ENCODE measurements at regions not wholly inside any gene's neighbourhood (a gene's known extent, or its start where the extent isn't known, plus 50 kb on each side); places are given as distances from the start of the nearest gene placed in this dataset.

- no peak for DNase-seq
These were observed 322.1 kb upstream of the CHAC2 start for GRCh38 chr2:53445383-53446070.

- no peak for DNase-seq
These were observed 324.8 kb upstream of the CHAC2 start for GRCh38 chr2:53442783-53443182.

GRCh38 chr2:53442093-53442492, 325.5 kb upstream of the CHAC2 start:
- DNase-seq: no peak

GRCh38 chr2:53438692-53439091, 328.9 kb upstream of the CHAC2 start:
- DNase-seq: no peak

- no peak for DNase-seq
These were observed 329.5 kb upstream of the CHAC2 start for GRCh38 chr2:53438100-53438499.

GRCh38 chr2:53437371-53437770, 330.2 kb upstream of the CHAC2 start:
- no peak for DNase-seq

GRCh38 chr2:53436882-53437281, 330.7 kb upstream of the CHAC2 start:
- no peak for DNase-seq

GRCh38 chr2:53435610-53436009, 332.0 kb upstream of the CHAC2 start:
- no peak for DNase-seq

GRCh38 chr2:53434466-53434865, 333.1 kb upstream of the CHAC2 start:
- DNase-seq: no peak

- no peak for DNase-seq
These were observed 334.7 kb upstream of the CHAC2 start for GRCh38 chr2:53432936-53433335.

GRCh38 chr2:53429901-53430300, 337.7 kb upstream of the CHAC2 start:
- DNase-seq: no peak

GRCh38 chr2:53424902-53425301, 342.7 kb upstream of the CHAC2 start:
- no peak for DNase-seq

- no peak for DNase-seq
These were observed 344.1 kb upstream of the CHAC2 start for GRCh38 chr2:53423465-53423864.

- DNase-seq: no peak
These were observed 344.6 kb upstream of the CHAC2 start for GRCh38 chr2:53422979-53423378.

GRCh38 chr2:53417385-53417784, 350.2 kb upstream of the CHAC2 start:
- DNase-seq: no peak

GRCh38 chr2:53407363-53408080, 360.1 kb upstream of the CHAC2 start:
- no peak for DNase-seq

- no peak for DNase-seq
These were observed 363.7 kb upstream of the CHAC2 start for GRCh38 chr2:53403792-53404413.

GRCh38 chr2:53397085-53397484, 370.5 kb upstream of the CHAC2 start:
- no peak for DNase-seq

- DNase-seq: no peak
These were observed 386.3 kb upstream of the CHAC2 start for GRCh38 chr2:53381271-53381670.

- no peak for DNase-seq
These were observed 388.1 kb upstream of the CHAC2 start for GRCh38 chr2:53379547-53379946.

GRCh38 chr2:53378791-53379190, 388.8 kb upstream of the CHAC2 start:
- no peak for DNase-seq

GRCh38 chr2:53373126-53373525, 394.5 kb upstream of the CHAC2 start:
- no peak for DNase-seq

GRCh38 chr2:53366543-53366942, 401.1 kb upstream of the CHAC2 start:
- no peak for DNase-seq

- DNase-seq: no peak
These were observed 404.7 kb upstream of the CHAC2 start for GRCh38 chr2:53362934-53363333.
